GM23248 (cell line): ENCODE measurements at regions not wholly inside any gene's neighbourhood (a gene's known extent, or its start where the extent isn't known, plus 50 kb on each side); places are given as distances from the start of the nearest gene placed in this dataset.

ENCODE experiments used
- DNase-seq: peaks from one replicate; pipeline ENCODE4 v3.0.0-alpha.2; 2015
- H2AFZ ChIP-seq: fragments of 200-600 bp; sonication (generic); 2 replicates; pipeline ENCODE4 v1.6.1; 2016; ENCODE audit warnings: antibody characterized with exemption
- H3F3A ChIP-seq: fragments of 200-600 bp; sonication (generic); 2 replicates; pipeline ENCODE4 v1.6.1; 2016; ENCODE audit warnings: mild to moderate bottlenecking, antibody characterized with exemption, mixed run types; ENCODE audit not compliant: insufficient read depth
- H3K27ac ChIP-seq: fragments of 200-600 bp; sonication (generic); 2 replicates; pipeline ENCODE4 v1.5.1; 2016; ENCODE audit warnings: mild to moderate bottlenecking
- H3K27me3 ChIP-seq: fragments of 200-600 bp; sonication (generic); replicated peaks from 2 replicates; pipeline ENCODE4 v1.6.1; 2016; ENCODE audit warnings: mild to moderate bottlenecking; ENCODE audit not compliant: insufficient read depth
- H3K36me3 ChIP-seq: fragments of 200-600 bp; sonication (generic); 2 replicates; pipeline ENCODE4 v1.6.1; 2016; ENCODE audit warnings: low read depth, mild to moderate bottlenecking
- H3K4me1 ChIP-seq: fragments of 200-600 bp; sonication (generic); 2 replicates; pipeline ENCODE4 v1.6.1; 2016; ENCODE audit warnings: mild to moderate bottlenecking; ENCODE audit not compliant: insufficient read depth
- H3K4me2 ChIP-seq: fragments of 200-600 bp; sonication (generic); one replicate; pipeline ENCODE4 v1.6.1; 2016; ENCODE audit warnings: mild to moderate bottlenecking; ENCODE audit not compliant: unreplicated experiment
- H3K4me3 ChIP-seq: fragments of 200-600 bp; sonication (generic); 2 replicates; pipeline ENCODE4 v1.5.1; 2016; ENCODE audit warnings: mild to moderate bottlenecking
- H3K79me2 ChIP-seq: fragments of 200-600 bp; sonication (generic); 2 replicates; pipeline ENCODE4 v1.6.1; 2016; ENCODE audit warnings: mild to moderate bottlenecking; ENCODE audit not compliant: insufficient read depth
- H3K9ac ChIP-seq: fragments of 200-600 bp; sonication (generic); 2 replicates; pipeline ENCODE4 v1.6.1; 2016; ENCODE audit warnings: mild to moderate bottlenecking
- H3K9me2 ChIP-seq: fragments of 200-600 bp; sonication (generic); 2 replicates; pipeline ENCODE4 v1.6.1; 2016; ENCODE audit warnings: mixed run types, mild to moderate bottlenecking, moderate library complexity; ENCODE audit not compliant: insufficient read depth
- H3K9me3 ChIP-seq: fragments of 200-600 bp; sonication (generic); one replicate; pipeline ENCODE4 v1.6.1; 2017; ENCODE audit warnings: low read depth
- H4K20me1 ChIP-seq: fragments of 200-600 bp; sonication (generic); 2 replicates; pipeline ENCODE4 v1.6.0; 2016; ENCODE audit not compliant: insufficient read depth
- EZH2 ChIP-seq: fragments of 200-600 bp; sonication (generic); IDR thresholded peaks from 2 replicates; pipeline ENCODE4 v1.6.1; 2018; ENCODE audit warnings: antibody characterized with exemption, mild to moderate bottlenecking; ENCODE audit not compliant: insufficient read depth, poor library complexity, severe bottlenecking
- EZH2phosphoT487 ChIP-seq: fragments of 200-600 bp; sonication (generic); IDR thresholded peaks from 2 replicates; pipeline ENCODE4 v1.6.1; 2018; ENCODE audit warnings: antibody characterized with exemption, moderate library complexity, mild to moderate bottlenecking, low read depth; ENCODE audit not compliant: insufficient read depth
- WGBS, 2 experiments: methylation state at CpG; one replicate each; pipeline ENCODE4 v1.1.6; 2015 to 2017; ENCODE audit warnings: low lambda C conversion rate in 2 of 2, low coverage in 1 of 2; ENCODE audit errors: missing lambda C conversion rate in 2 of 2; 5-methylcytosine and 5-hydroxymethylcytosine counted together
- in situ Hi-C: fragments of 300-500 bp; cut with MboI; formaldehyde crosslinking; loops from 2 replicates; pipeline ENCODE4 v1.15.0; 2020

GRCh38 chr5:75940418-75940817 is 142.8 kb upstream of the SV2C start:
- H3K4me3 ChIP-seq, result no peak overlapping the region
- H3K36me3 ChIP-seq, result no peaks in the 10 kb centered on the region
- H3K9ac ChIP-seq, result no peak overlapping the region
- WGBS, 2 experiments, result 20 to 21% methylated on average over 2 of the region's 2 CpGs
- H3K27me3 ChIP-seq, result no peaks in the 10 kb centered on the region
- no peaks in the 10 kb centered on the region for H3K9me2 ChIP-seq
- no peak overlapping the region for H3K27ac ChIP-seq
- no peak overlapping the region for H2AFZ ChIP-seq
- H3K9me3 ChIP-seq, result no peaks in the 10 kb centered on the region
- H3F3A ChIP-seq, result no peaks in the 10 kb centered on the region
- TF ChIP-seq EZH2phosphoT487 (no peak), EZH2 (no peak)
- H3K4me2 ChIP-seq, result no peak overlapping the region
- no peak for DNase-seq
- H3K79me2 ChIP-seq, result no peaks in the 10 kb centered on the region
- in situ Hi-C loops, result no loop called here
- H4K20me1 ChIP-seq, result no peaks in the 10 kb centered on the region
- H3K4me1 ChIP-seq, result no peaks in the 10 kb centered on the region

- Histone ChIP-seq H3K4me1 (no peaks in the 10 kb centered on the region), H3K4me2 (no peak overlapping the region), H3F3A (no peaks in the 10 kb centered on the region), H3K4me3 (no peak overlapping the region), H3K27ac (no peak overlapping the region), H3K9ac (no peak overlapping the region), H3K9me3 (no peaks in the 10 kb centered on the region), H3K27me3 (no peaks in the 10 kb centered on the region), H3K36me3 (no peaks in the 10 kb centered on the region), H3K79me2 (no peaks in the 10 kb centered on the region), H4K20me1 (no peaks in the 10 kb centered on the region), H3K9me2 (no peaks in the 10 kb centered on the region), H2AFZ (no peak overlapping the region)
- in situ Hi-C loops, result no loop called here
- 26 to 41% methylated on average over 4 of the region's 4 CpGs for WGBS, 2 experiments
- DNase-seq, result no peak
- no peak for TF ChIP-seq EZH2phosphoT487
- no peak for TF ChIP-seq EZH2
Measured at GRCh38 chr5:75935572-75935971, 147.6 kb upstream of the SV2C start.

- Histone ChIP-seq H3F3A (no peaks in the 10 kb centered on the region), H3K4me3 (no peak overlapping the region), H3K9me3 (no peaks in the 10 kb centered on the region), H3K27ac (no peak overlapping the region), H3K4me2 (no peak overlapping the region), H3K36me3 (no peaks in the 10 kb centered on the region), H3K27me3 (no peaks in the 10 kb centered on the region), H3K79me2 (no peaks in the 10 kb centered on the region), H3K9ac (no peak overlapping the region), H3K9me2 (no peaks in the 10 kb centered on the region), H3K4me1 (no peaks in the 10 kb centered on the region), H2AFZ (no peak overlapping the region), H4K20me1 (no peaks in the 10 kb centered on the region)
- in situ Hi-C loops, result no loop called here
- 18 to 26% methylated on average over 3 of the region's 3 CpGs for WGBS, 2 experiments
- no peak for DNase-seq
- TF ChIP-seq EZH2phosphoT487 (no peak), EZH2 (no peak)
Measured at GRCh38 chr5:75933489-75933888, 149.7 kb upstream of the SV2C start.

DNA sequence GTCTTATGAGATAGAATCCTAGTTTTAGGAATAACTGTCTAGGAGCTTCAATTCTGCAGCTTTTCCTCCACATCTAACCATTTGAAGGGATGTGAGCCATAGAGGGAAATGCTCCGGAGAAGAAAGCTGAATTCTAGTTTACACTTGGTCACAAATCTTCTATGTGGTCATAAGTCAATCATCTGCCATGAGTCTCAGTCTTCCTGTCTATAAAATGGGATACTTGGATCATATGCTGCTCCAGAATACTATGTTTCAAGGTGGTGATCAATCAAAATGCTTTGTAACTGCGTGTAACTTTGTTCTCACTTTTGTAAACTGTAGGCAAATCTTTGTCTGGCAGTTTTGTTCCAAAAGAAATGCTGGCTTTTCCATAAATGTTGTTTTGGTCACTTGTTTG is 152.0 kb upstream of the SV2C start:
- in situ Hi-C loops, result no loop called here

GRCh38 chr5:75928992-75929391 is 154.2 kb upstream of the SV2C start:
- H4K20me1 ChIP-seq, result no peaks in the 10 kb centered on the region
- no peak overlapping the region for H3K4me3 ChIP-seq
- no peaks in the 10 kb centered on the region for H3K9me3 ChIP-seq
- no peak overlapping the region for H3K9ac ChIP-seq
- H3K4me1 ChIP-seq, result no peaks in the 10 kb centered on the region
- no peaks in the 10 kb centered on the region for H3K36me3 ChIP-seq
- no peak for TF ChIP-seq EZH2phosphoT487
- no peak for TF ChIP-seq EZH2
- no peaks in the 10 kb centered on the region for H3K79me2 ChIP-seq
- 0 to 14% methylated on average over 1 of the region's 1 CpG for WGBS, 2 experiments
- no peak overlapping the region for H3K27ac ChIP-seq
- H3K27me3 ChIP-seq, result no peaks in the 10 kb centered on the region
- no peak overlapping the region for H2AFZ ChIP-seq
- H3K9me2 ChIP-seq, result no peaks in the 10 kb centered on the region
- no peak for DNase-seq
- H3K4me2 ChIP-seq, result no peak overlapping the region
- H3F3A ChIP-seq, result no peaks in the 10 kb centered on the region
- in situ Hi-C loops, result no loop called here

More for the DNA sequence above, 152.0 kb upstream of the SV2C start:
- 5 to 11% methylated on average over 2 of the region's 2 CpGs for WGBS, 2 experiments
- H3K9me3 ChIP-seq, result no peaks in the 10 kb centered on the region
- no peaks in the 10 kb centered on the region for H3K79me2 ChIP-seq
- H3K9me2 ChIP-seq, result no peaks in the 10 kb centered on the region
- DNase-seq, result no peak
- H3K9ac ChIP-seq, result no peak overlapping the region
- no peaks in the 10 kb centered on the region for H3K4me1 ChIP-seq
- no peak overlapping the region for H3K4me2 ChIP-seq
- no peak overlapping the region for H3K27ac ChIP-seq
- no peaks in the 10 kb centered on the region for H3K27me3 ChIP-seq
- H2AFZ ChIP-seq, result no peak overlapping the region
- TF ChIP-seq EZH2phosphoT487 (no peak), EZH2 (no peak)
- no peaks in the 10 kb centered on the region for H4K20me1 ChIP-seq
- no peaks in the 10 kb centered on the region for H3F3A ChIP-seq
- no peak overlapping the region for H3K4me3 ChIP-seq
- no peaks in the 10 kb centered on the region for H3K36me3 ChIP-seq
